ENCODE measurements at regions not wholly inside any gene's neighbourhood (a gene's known extent, or its start where the extent isn't known, plus 50 kb on each side); places are given as distances from the start of the nearest gene placed in this dataset.
"Not testable (repeated sequence)": the region's sequence is repeated elsewhere in the genome, so short reads cannot be mapped to it uniquely, and the experiment has no call there.

DNA sequence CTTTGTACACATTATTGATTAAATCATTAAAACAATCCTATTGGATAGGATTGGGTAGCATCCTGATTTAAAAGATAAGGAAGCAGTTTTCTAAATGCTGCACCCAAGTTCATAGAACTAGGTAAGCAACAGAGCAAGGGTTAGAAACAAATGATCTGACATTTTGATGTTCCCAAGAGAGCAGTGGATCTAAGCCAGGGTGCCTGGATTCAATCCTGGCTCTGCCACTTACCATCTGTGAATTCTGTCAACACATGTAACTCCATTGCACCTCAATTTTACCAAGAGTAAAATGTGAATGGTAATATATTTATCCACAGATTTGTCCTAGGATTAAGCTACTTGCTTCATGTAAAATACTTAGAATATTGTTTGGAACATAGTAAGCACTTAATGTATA, 982.6 kb upstream of the FANCL start:
- no peak for DNase-seq

DNA sequence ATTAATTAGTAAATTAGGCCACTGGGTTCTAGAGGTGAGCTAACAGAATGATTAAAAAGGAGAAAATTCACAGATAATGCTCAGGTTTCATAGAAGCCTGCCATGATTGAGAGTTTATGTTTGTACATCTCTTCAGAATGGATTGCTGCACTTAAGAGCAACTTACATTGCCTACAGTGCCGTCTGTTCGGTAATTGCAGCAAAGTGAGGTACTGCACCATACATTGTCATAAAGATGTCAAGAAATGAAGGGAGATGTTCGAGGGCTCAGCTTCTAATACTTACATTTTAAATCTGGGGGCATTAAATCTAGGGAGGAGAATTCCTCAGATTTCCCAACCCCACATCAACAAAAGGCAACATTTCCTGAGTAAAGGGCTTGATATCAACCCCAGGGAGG, 976.2 kb upstream of the FANCL start:
- no peak for DNase-seq

DNA sequence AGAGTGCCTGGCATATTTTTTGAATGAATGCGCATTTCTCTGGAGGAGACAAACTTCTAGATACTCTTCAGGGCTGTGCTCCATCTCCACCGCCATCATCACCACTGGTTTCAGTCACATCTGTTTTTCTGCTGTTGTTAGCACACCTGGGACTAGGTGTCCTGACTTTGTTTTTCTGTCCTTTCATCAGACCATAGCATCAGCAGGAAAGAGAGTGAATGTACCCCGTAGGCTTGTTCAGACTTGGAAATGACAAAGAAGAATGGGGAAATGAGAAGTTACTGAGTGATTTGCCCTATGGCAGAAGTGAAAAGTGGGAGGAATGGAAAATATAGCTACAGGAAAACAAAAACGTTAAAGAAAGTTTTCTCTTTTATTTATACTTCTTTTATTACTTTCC, 965.2 kb upstream of the FANCL start:
- no peak for DNase-seq

DNA sequence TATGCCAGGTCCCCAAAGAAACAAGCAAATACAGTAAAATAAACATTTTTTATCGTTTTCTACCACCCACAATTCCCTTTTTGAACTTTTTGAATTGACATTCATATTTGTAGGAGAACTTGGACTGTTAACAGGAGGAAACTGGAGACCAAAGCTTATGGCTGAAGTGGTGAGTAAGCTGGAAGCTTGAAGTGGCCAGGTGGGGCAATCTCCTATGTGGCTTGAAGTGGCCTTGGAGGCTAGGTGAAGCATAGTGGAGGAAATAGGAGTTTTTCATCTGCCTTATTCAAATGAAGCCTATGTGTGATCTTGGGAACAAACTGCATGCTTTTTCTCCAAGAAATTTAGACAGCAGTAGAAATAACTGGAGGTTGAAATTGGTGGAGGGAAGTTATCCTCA, 962.9 kb upstream of the FANCL start:
- DNase-seq = no peak

DNA sequence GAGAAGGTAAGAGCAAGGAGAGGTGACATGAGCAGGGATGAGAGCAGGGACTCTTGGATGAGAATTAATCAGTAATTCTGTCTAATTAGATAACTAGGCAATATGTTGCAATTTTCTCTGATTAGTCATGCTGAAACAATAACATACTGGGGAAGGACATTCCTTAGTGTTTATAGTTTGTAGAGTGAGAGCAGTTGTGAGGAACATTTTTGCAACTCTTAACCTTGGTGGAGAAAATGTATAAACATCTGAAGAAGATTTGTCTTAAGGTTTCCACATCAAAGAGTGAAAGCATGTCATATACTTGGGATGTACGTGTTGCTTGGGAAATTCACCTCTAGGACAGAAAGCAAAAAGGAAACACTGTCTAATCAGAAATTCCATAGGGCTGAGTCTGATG, 955.4 kb upstream of the FANCL start:
- no peak for DNase-seq

DNA sequence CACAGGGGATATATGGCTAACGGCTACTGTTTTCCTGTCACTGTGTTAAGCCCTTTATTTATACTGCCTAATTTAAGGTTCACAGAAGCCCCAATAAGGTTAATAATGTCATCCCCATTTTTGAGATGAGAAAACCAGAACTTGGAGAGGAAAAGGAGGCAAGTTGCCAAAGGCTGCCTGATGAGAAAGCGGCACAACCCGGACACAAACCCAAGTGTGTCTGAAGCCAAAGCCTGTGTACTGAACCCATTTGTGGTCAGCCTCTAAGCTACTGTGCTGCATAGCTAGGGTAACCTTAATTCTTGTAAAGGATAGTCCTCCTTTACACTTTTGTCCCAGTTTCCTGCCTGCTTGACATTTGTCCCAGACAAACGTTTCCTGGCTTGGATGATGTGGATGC, 954.7 kb upstream of the FANCL start:
- no peak for DNase-seq

DNA sequence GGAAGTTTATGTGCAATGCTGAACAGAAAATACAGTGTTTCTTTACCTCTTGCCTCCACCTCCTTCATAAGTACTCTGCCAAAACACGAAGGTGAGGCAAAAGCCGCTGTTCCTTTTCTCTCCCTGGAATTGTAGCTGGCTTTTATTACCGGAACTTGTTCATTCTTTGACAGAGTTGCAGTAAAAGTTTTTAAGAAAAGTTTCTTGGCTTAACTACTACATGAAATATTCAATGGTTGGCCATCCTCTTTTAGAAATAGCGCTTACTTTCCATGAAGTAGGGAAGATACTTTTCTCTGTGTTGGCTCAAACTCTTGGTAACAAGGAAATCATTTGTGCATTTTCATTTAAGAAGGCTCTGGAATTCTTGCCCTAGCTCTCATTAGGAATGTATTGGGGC, 950.7 kb upstream of the FANCL start:
- no peak for DNase-seq

DNA sequence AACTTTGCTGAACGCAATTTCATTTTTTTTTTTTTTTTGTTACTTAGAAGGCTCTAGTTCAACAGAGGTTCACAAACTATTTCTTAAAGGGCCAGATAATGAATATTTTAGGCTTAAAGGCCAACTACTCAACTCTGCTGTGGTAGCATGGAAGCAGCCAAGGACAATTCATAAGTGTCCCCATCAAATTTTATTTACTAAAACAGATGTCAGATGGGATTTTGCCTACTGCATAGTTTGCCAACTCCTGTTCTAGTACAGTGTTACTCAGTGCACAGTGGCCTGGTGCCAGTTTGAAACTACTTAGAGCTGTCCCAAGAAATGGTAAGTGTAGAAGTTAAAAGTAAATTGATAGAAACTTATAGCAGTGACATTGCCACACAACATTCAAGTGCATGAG, 949.4 kb upstream of the FANCL start:
- no peak for DNase-seq

DNA sequence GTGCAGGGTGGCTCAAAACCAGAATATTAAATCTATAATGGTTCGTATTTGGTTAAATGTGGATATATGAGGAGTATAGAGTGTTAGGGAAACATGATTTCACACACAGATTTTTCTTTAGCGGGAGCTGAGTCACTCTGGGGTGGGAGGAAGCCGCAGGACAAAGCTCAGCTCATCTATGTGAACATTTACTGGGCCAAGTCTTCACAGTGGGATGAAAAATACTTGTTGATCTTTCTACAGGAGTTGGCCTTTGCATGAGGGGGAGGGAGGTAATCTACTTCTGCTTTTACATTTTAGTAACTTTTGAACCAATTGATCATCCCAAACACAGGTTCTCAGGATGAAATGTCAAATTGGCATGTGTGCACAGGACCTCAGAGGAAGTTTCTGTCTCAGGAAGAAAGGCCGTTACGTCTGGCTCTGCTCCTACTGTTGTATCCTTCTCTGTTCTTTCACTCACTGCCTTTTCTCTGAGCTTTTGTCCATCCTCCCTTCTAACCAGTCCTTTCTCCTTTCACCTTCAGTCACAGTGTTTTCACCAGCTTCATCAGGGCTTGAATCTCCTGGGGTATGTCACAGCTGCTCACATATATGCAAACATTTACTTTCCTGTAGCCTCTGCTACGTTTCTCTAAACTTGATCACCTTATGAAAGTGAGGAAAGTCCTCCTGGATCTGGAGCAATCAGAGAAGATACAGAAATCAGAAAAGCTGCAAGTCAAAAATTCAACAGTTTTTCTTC, 943.3 kb upstream of the FANCL start:
- no peak for DNase-seq

DNA sequence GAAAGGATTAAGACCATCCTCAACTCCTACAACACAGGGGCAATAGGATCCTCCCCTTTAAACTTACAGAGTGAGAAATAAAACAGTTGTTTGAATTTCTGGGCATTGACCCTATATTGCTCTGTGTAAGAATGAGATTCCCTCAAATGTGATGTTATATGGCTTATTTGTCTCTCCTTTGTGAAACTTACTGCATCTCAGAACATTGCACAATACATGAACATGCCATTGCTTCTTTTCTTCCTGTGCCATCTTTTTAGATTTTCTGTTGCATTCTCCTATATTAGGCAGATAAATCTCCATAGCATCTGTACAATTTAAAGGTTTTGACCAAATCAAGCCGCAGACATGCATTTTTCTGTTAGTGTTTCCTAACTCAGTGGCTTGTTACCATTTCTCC, 941.9 kb upstream of the FANCL start:
- no peak for DNase-seq

DNA sequence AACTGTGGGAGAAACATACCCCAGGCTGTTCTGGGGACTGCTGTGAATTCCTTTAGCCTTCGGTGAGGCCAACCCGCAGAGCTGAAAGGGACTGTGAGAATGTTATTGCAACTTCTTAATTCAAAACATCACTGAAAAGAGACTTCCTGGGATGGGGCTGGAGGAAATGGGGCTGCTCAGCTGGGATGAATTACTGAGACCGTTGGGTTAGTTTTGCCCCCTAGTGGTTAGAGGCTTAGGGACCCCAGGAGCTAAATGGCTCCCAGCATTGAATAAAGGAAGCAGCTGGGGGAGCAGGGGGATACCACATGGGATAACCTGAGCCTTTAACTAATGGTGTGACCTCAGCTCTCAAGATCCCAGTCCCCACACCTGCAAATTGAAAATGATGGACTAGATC, 941.1 kb upstream of the FANCL start:
- no peak for DNase-seq

DNA sequence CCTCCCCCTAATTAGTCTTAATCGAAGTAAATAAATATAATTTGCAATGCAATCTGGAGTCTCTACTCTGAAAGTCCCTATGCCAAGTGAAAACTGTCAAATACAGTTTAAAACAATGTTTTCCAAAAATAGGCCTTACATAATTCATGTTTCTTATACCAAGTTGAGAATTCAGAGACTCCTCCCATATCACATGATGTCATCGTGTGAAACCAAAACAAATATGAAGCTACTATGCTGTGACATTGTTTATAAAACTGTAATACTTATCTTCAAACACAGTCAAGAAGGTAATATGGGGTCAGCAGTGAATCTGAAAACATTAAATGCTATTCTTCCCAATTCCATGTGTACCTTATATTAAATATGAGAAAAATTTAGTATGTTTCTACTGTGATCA, 940.2 kb upstream of the FANCL start:
- DNase-seq = no peak

DNA sequence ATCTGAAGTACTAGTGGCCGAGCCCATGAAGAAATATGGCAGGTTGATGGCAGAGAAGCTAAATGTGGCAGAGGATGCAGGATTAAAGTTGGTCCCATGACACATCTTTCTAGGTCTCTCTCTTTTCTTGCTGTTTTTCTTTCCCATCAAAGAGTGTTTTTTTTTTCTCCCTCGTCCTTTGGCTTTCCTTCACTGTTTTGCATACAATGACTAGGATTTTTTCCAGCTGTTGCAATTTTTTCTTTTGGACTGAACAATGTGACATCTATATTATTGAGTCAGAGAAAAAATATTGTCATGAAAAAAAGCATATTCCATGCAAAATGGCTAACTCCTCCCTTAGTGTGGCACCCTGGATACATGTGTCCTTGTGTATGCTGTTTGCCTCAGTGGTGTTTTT, 939.5 kb upstream of the FANCL start:
- no peak for DNase-seq

DNA sequence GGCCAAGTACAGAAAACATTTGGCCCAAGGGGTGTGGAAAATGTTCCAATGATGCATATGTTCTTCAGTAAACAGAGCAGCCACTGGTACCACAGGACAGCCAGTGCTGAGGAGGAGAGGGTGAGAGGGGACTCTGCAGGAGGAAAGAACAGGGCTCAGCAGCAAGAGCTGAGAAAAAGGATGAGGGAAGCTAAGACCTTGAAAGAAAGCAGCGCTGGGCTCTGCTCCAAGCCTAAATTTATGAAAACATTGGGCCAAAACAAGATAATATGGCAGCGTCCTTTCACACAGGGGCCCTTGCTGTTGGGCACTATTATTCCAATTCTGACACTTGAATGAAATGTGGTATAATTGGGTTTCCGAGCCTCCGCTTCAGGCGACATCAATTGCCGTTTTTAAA, 939.0 kb upstream of the FANCL start:
- DNase-seq = no peak

DNA sequence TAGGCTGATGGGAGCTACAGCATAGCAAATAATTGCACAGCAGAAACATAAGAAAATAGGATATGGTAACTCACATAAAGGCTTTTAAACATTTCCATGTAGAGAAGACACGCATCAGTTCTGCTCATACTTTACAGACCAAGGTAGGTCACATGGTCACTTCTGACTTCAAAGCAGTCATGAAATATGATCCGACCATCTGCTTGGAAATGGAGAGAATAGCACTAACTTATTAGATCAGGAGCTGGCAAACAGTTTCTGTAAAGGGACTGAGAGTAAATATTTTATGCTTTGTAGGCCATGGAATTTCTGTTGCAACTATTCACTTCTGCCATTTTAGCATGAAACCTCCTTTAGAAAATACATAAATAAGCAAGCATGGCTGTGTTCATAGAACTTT, 936.6 kb upstream of the FANCL start:
- no peak for DNase-seq

DNA sequence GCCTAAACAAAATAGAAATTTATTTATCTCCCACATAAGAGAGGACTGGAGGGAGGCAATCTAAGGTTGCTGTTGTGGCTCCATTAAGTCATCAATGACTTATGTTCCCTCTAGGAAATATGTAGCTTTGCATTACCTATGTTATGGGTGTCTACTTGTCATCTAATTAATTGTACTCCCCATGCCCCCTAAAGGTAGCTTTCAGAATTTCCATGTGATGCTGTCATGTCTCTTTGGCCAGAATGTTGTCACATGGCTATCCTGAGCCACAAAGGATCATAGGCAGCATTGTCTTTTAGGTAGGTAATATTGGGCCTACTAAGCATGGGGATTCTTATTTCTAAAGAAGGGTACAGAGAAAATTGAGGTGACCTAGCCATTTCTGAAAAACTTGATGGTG, 935.6 kb upstream of the FANCL start:
- DNase-seq = no peak

DNA sequence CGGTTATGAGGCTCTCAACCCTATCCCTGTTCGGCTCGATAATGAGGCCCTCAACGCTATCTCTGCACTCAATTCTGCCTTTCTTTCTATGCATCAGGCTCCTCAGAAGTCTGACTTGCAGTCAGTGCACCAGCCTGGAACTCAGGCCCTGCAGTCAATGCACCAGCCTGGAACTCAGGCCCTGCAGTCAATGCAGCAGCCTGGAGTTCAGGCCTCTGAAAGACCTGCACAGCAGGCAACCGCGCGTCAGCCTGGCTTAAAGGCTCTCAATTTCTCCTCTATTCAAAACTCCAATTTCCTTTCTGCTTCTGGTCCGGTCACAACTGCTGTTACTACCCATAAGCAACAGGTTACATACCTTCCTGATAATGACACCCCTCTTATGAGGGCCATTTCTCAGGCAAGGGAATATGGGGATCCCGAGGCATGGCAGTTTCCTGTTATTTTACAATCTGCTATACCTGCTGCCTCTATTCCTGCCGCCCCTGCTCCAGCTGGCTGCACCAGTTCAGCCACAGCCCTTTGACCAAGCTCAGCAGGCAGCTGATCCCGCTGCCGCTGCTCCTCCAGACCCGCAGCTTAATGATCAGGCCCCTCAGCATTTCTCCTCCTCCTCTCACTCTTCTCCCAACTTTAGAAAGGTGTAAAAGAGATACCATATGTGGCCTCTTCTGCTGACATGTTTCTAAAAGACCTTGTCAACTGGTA, 933.6 kb upstream of the FANCL start:
- no peak for DNase-seq

DNA sequence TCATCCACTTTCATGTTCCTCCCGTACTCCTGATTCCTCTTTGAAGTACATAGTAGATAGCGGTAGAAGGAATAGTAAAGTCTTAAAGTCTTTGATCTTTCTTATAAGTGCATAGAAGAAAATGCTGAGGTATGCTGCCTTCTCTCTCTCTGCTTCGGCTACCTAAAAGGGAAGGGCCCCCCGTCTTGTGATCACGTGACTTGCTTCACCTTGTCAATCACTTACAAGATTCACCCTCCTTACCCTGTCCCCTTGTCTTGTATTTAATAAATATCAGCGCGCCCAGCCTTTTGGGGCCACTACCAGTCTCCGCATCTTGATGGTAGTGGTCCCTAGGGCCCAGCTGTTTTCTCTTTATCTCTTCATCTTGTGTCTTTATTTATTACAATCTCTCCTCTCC, 932.2 kb upstream of the FANCL start:
- DNase-seq = no peak

DNA sequence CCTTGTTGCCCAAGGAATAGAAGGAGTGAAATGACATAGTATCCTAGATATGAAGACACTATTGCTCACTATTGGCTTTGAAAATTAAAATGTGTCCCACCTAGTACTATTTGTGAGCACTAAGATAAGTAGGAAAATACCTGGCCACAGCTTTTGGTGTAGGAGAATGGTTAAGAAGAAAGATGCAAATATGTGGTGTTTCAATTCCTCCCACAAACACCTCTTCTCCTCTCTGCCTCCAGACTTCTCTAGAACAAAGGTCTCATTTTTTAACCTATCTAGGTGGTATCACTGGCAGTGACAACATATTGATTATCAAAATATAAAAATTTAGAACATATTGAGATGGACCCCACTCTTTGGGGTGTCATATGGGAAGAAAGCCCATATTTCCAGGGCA, 929.9 kb upstream of the FANCL start:
- no peak for DNase-seq

DNA sequence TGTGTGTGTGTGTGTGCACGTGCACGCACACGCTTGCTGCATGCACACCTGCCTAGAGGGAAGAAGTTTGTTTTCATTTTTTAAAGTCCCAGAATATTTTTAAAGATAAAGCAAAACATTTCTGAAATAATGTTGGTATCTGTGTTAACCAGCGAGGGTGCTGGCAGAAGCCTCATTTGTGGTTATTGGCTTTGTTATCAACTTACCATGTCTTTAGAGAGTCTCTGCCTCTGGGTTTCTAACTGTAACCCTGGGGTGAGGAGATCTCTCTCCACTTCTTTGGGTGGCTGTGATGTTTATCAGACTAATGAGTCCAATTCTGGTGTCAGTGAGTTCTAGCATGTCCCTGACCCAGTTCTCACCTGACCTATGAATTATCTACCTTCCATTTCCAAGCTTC, 927.6 kb upstream of the FANCL start:
- DNase-seq = no peak

DNA sequence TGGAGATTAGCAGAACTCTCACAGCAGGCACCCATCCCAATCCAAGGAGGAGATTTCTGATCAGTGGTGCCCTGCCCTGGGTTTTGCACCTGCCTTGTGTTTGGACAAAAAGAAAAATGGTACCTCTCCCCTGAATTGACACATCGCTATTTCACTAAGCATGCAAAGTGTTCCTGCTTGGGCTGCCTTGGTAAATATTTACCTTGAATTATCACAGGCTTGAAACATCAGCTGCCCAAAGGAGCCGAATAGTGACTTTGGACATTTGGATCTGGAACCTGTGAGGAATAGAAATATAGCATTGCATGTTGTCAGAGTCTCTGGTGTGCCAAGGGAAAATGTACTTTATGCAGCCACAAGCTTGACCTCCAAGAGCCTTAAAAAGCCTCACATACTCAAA, 926.4 kb upstream of the FANCL start:
- DNase-seq = no peak

DNA sequence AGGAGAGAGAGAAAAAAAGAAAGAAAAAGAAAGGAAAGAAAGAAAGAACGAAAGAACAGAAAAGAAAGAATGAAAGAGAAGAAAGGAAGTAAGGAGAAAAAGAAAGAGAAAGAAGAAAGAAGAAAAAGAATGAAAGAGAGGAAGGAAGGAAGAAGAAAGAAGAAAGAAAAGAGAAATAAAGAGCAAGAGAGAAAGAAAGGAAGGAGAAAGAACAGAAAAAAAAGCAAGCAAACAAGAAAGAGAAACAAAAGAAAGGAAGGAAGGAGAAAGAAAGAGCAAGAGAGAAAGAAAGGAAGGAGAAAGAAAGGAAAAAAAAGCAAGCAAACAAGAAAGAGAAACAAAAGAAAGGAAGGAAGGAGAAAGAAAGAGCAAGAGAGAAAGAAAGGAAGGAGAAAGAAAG, 916.8 kb upstream of the FANCL start:
- DNase-seq = not testable (repeated sequence)

DNA sequence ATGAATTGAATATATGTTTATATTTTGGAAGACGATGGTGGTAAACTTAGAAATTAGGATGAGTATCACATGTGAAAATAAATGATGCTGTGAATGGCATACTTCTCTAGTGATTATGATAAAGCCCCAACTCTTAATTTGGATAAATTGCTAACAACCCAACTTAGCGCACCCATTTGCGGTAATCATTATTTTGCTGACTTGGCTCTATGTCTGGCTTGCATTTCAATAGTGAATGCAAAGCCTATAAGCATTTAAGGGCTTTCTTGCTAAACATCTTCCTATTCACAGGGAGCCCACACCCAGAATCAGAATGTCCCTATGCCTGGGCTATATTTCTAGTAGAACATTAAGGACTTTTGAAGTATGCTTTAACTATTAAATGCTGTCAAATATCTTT, 910.7 kb upstream of the FANCL start:
- DNase-seq = no peak

DNA sequence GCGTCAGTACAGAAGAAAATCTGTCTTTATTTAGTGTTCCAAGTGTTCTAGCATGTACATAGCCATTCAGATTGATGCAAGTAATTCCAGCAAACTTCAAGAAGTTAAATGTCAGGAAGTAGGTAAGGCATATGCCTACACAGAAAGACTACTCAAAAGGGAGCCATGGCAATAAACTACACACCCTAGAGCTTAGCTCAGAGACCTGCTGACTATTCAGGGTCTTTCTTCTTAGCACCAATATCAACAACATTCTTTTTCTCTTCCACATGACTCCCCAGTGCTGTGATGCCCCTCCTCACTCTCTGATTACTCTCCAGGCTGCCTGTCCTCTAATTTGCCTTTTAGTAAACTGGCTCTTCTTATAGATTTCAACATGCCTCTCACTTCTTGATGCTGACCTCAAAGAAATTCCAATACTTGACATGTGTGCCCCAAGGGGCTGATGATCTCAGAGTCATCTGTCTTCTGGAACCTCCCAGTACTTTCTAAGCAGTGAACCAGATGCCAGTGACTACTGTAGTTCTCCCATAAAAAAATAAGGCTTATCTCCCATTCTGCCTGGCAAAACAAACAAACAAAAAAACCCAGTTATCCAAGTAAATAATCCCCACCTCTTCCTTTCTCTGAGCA, 909.2 kb upstream of the FANCL start:
- no peak for DNase-seq

DNA sequence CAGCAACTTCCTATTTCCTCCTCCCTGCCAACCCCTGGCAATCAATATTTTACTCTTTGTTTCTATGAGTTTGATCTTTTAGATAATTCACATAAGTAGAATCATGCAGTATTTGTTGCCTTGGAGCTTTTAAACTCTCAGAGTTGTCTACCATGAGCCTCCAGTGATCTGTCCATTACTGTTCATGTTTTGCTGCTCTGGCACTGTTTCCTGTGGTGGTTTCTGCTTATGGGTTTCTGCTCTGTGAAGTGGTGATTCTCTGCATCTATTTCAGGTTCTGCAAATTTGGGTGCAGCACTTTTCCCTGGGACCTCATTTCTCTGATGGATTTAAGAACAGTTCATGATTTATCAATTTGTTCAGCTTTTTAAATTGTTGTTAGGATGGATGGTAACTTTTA, 908.1 kb upstream of the FANCL start:
- no peak for DNase-seq
